Activated CD4-positive, alpha-beta T cell treated with anti-CD3 and anti-CD28 coated beads, Interleukin-2, Interleukin-6, amounts not matched to agents 100 ng/mL and 50 ng/mL, durations not matched to agents 16 hours and 8 hours (primary cell): ENCODE measurements at regions not wholly inside any gene's neighbourhood (a gene's known extent, or its start where the extent isn't known, plus 50 kb on each side); places are given as distances from the start of the nearest gene placed in this dataset.
"Not testable (repeated sequence)": the region's sequence is repeated elsewhere in the genome, so short reads cannot be mapped to it uniquely, and the experiment has no call there.

Experiments used
- DNase-seq: peaks from one replicate; pipeline ENCODE4 v3.0.0-alpha.2; 2020

- no peak for DNase-seq
Observed at GRCh38 chr12:58069268-58069963, 128.0 kb downstream of the ATP23 start.

DNA sequence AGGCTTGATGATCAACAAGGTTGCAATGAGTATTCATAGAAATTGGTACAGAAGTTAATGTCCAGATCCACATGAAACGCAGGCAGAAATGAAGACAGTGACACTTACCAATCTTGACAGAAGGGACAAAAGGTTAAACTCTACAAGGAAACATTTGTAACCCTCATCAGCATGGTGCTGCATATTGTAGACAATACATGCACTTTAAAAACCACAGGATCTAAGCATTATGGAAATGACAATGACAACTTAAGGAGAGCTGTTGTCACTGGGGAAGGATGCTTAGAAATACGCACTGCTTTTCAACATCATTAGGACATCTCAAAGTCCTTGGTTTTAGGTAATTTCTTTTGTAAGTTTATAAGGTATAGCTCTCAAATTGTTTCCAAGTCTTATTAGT, 130.6 kb downstream of the ATP23 start:
- no peak for DNase-seq

- no peak for DNase-seq
Observed at GRCh38 chr12:58074259-58074658, 132.9 kb downstream of the ATP23 start.

DNA sequence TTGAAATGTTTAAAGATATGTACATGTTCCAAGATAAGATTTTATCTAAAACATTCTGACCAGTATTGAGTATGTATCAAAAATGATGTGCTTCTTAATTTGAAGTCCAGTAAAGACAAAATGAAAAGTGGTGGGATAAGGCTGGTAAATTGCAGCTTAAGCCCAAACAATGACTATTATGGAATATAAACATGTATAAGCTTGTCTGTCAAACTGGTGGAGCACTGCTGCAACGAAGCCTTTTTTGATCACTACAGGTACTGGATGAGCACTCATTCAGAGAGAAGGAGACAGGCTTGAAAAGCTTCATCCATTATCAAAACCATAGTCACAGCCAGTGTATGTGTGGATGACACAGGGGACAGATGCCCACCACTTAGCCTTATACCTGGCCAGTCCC, 138.4 kb downstream of the ATP23 start:
- DNase-seq = no peak

DNA sequence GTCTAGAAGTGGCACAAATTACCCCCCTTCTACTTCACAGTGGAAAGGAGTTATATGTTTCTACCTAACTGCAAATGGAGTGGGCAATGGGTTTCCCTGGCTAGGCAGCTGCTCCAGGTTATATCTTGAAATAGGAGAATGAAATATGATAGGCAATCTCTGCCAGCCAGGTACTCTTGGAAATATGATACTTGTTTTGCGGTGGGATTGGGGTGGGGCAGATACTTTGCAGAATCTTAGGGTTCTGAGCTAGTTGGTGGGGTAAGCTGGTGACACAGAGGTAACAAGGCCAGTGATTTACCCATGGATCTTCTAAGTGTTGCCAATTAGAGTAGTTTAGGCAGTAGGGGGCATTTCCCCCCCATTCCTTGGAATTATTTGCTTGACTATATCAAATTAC, 140.1 kb downstream of the ATP23 start:
- DNase-seq = no peak

GRCh38 chr12:58082996-58083395, 141.6 kb downstream of the ATP23 start:
- no peak for DNase-seq

DNA sequence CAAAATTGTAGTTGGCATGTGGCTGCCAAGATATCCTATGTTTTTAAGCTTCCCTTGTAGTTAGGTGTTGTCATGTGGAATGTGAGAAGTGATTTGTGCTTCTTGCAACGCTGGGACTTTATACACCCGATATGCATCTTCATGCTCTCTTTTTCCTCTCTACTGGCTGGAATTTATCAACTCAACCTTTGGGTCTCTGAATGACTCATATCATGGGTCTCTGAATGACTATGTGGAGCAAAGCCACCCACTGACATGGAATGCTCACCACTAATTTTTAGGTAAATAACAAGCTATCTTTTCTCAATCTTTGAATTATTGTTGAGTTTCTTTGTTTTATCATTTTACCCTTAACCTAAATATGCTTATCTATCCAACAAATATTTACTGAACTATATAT, 144.6 kb downstream of the ATP23 start:
- peak; percentile 18 for DNase-seq

DNA sequence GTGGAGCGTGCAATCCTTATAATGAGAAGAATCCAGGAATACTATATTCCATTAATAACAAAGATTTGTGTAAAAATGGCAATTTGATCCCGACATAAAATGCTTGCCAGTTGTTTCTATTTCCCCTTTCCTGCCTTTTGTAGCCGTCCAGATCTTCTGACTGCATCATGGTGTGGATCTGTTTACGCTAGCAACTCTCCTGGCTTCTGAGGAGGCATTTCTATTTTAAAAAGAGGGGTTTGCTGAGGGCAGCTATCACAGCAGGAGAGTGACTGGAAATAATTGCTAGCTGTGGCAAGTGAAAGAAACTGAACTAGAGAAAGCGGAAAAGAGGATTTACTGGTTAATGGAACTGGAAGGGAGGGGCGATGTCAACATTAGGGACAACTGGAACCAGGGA, 145.6 kb downstream of the ATP23 start:
- no peak for DNase-seq

- no peak for DNase-seq
Observed at GRCh38 chr12:58087423-58088127, 146.2 kb downstream of the ATP23 start.

GRCh38 chr12:58089588-58089987, 148.2 kb downstream of the ATP23 start:
- DNase-seq = no peak

DNA sequence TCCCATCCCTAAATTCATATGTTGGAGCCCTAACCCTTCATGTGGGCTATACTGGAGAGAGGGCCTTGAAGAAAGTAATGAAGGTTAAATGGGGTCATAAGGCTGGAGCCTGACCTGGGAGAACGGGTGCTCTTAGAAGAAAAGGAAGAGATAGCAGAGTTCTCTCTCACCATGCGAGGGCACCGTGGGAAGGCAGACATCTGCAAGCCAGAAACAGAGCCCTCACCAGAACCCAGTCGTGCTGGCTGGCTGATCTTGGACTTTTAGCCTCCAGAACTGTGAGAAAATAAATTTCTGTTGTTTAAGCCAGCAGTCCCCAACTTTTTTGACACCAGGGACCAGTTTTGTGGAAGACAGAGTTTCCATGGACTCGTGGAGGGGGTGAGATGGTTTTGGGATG, 149.3 kb downstream of the ATP23 start:
- no peak for DNase-seq

DNA sequence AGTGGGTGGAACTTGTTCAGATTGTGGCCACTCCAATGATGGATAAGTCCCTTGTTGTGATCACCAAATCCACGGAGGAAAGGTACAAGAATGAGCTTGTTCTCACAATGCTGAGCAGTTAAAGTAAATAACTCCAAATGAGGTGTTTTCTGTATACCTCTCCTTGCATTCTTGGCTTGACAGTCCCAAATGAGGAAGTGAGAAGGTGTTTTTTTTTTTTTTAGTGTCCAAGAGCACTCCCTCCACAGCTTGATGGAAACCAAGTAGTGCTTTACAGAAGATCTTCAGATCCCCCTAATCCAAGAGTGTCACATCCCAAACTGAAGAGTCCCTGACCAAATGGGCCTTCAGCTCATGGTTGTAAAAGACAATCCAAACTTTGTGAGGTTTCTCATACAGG, 153.6 kb downstream of the ATP23 start:
- no peak for DNase-seq

- no peak for DNase-seq
Observed at GRCh38 chr12:58097741-58098140, 156.4 kb downstream of the ATP23 start.

GRCh38 chr12:58099476-58099875, 158.1 kb downstream of the ATP23 start:
- no peak for DNase-seq

- no peak for DNase-seq
Observed at GRCh38 chr12:58104351-58104755, 163.0 kb downstream of the ATP23 start.

DNA sequence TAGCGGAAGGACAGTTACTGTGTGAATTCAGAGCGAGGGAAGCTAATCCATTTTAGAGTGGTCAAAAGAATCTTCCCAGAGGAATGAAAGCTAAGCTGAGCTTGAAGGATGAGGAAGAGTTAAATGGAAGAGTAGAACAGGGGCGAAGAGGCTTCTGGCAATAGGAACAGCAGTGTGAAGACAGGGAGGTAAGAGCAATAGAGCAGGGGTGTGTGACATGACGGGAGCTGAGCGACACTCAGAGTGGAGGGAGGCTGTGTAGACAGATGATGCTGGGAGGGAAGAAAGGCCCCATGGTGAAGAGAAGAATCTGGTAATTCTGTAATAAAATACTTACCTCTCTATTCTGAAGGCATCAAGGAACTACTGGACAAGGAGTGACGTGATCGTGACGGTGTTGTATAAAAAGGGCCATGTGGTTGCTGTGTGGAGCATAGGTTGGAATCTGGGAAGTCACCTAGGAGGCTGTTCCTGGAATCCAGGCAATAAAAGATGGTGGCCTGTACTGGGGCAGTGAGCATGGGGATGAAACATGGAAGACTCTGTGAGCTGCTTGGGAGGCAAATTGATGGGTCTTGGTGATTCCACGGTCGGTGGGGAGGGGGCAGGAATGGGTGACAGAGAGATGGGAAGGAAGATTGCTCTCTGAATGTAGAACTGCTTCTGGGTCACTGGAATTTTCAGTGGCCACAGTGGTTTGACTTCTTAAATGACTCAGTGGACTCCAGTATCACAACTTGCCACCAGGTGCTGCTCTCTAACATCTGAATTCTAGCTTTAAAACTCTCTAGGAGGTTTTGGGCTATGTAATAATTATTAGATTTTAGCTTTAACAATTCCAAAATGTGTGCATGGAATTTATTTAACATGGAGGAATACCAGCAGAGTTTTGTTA, 164.1 kb downstream of the ATP23 start:
- no peak for DNase-seq

DNA sequence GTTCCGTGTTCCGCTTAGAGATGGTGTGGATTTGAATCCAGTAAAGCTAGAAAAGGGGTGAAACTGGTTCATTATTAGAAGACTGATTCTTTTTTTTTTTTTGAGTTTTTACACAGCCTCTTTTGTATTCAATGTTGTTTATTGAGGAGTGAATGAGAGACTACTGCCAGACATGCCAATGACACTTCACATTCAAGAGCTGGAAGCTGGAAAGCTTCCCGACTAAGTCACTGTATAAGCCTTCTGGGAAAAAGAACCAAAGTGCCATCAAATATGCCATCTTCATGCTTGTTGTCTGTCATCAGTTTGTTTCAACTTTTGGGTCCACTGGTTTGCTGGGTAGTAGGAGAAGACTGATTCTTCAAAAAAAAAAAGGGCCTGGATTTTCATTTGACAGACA, 164.8 kb downstream of the ATP23 start:
- DNase-seq = no peak

DNA sequence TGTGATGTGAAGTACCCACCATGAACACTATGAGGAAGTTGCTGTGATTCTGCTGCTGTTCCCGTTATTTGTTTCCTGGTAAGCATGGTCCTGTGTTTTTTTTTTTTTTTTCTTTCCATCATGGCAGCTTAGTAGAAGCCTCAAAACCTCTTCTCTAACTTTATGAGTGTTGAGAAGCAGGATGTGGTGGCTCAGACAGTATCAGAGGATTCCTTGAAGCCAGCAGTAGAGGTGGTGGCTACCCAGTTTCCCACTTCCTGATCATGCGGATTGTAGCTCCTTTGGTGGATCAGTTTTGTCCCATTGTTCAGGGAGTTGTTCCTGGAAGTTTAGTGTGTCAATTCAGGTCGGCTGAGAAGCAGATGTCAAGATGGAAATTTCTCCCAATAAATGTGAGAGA, 175.8 kb downstream of the ATP23 start:
- no peak for DNase-seq

- no peak for DNase-seq
Observed at GRCh38 chr12:58117667-58118066, 176.3 kb downstream of the ATP23 start.

- DNase-seq = not testable (repeated sequence)
Observed at GRCh38 chr12:58125761-58126160, 184.4 kb downstream of the ATP23 start.

DNA sequence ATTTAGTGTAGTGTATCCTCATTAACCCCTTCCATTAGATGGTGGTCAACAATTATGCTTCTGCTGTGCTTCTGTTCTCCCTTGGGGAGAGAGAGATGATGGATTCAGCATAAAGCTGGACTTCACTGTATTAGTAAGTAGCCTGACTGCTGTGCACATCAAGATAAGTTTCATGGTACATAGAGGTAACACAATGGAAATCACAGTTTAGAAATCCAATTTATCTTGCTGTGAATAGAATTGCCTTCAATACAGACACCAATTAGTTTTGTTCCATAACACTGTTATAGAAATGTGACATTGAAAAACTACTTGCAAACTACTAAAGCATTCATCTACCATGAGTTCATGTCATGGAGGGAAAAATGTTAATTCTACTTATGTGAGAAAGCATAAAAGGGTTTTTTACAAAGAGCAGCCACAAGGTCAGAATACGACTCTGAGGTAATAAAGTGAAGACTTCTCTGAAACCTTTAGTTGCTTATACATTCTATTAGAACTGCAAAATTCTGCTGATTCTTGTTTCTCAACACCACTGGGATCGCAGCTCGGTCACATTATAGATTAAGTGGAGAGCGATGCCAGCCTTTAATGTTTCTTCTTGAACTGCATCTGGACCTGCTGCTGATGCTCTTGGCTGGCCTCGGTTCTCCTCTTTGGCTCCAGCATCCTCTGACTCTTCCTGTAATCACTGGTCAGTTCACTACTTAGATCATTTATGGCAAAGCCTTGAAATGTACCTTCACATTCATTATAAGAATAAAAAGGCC, 190.8 kb downstream of the ATP23 start:
- DNase-seq = no peak

GRCh38 chr12:58138424-58138823, 197.1 kb downstream of the ATP23 start:
- no peak for DNase-seq

GRCh38 chr12:58139894-58140293, 198.5 kb downstream of the ATP23 start:
- no peak for DNase-seq
